ENCODE measurements at regions not wholly inside any gene's neighbourhood (a gene's known extent, or its start where the extent isn't known, plus 50 kb on each side); places are given as distances from the start of the nearest gene placed in this dataset.

DNA sequence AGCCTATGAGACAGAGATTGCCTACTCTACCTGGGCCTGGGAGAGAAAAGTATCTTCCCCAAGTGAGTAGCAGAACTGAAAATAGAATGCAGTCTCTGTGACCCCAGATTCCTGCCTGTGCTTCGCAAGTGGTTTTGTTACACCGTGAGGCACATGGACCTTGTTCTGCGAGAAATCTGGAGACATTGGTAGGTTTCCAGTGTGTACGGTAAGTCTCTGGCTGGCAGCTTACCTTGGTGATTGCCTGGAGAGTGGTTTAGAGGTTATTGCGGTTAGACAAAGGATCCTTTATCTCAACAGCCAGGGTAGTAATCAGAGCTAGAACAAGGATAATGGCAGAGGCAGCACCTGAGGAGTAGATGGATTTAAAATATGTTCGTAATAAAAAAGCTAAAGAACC, 606.0 kb upstream of the GCFC2 start:
- DNase-seq: no peak

DNA sequence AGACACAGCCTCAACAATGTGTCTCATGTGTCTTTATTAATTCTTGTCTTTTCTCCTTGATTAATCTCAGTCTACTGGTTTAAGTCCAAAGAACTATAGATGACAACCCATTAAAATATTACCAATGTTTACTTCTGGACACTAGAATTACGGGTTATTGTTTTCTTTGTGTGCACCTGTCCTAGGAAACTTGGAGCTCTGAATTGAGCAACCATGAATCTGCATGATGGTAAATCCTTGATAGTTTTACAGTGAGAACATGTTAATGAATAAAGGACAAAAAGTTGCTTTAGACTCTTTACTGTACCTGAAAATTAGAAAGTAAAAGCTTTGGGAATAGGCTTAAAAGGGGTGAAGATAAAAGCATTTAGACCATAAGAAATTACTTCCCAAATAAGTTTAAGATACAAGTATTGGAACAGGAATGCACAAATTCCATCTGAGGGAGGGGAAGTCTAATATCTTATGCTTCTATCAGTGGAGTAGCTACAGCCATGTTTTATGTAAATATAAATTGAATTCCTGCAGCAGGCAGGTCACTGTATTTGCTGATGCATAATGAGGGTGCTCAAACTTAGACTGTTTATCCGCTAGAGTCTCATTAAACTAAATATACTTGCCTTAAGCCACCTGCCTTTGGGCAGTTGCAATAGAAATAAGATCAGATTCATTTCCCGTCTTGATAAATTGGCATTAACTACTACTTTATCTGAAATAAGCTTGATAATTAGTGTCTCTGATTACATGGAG, 603.7 kb upstream of the GCFC2 start:
- no peak for DNase-seq

DNA sequence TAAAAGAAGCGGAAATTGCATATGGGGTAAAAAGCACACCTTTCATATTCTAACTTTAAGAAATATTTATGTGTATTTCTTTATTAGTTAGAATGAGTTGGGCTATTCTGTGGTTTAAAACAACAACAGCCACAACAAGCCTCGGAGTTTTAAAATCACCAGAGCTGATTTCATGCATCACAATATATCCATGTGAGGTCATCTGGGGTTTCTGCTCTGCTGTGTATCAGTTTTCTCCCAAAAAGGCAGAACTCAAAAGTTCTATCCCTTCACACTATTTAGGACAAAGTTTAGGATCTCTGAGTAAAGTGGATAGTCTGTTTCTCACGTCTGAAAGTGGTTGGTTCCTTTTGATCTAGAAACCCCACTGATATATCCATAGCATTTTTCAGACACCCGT, 601.5 kb upstream of the GCFC2 start:
- DNase-seq: peak; percentile 14

GRCh38 chr2:76311728-76312127, 601.0 kb upstream of the GCFC2 start:
- no peak for DNase-seq

DNA sequence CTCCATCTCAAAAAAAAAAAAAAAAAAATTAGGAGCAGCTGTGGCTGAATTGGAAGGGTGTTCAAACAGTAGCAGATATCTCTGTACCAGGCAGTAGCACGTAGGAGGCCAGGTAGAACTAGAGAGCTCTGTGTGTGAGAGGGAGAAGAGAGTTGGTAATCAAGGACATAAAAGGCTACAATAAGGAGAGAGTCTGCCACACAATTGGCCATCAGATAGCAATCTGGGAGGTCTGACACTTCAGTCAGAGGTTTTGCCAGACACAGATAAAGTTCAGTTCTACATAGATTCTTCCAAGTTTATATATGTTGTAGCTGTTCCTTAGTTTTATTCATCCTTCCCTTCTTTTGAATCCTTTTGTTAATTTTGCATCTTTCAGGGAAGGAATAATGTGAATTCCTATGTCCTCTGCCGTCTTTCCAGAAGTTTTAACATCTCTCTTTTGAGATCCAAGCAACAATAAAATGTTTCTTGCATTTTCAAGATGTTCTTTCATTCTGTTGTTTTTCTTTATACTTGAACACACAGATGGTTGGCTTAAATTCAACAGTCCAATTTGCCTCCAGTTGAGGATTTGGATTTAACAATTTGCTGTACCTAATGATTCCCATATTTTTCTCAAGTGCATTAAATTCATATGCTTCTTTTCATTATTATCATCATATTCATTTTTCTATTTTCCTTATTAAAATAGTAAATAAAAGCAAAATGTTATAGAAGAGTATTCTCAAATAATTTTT, 600.3 kb upstream of the GCFC2 start:
- DNase-seq: peak; percentile 78

GRCh38 chr2:76307495-76307894, 596.8 kb upstream of the GCFC2 start:
- no peak for DNase-seq

DNA sequence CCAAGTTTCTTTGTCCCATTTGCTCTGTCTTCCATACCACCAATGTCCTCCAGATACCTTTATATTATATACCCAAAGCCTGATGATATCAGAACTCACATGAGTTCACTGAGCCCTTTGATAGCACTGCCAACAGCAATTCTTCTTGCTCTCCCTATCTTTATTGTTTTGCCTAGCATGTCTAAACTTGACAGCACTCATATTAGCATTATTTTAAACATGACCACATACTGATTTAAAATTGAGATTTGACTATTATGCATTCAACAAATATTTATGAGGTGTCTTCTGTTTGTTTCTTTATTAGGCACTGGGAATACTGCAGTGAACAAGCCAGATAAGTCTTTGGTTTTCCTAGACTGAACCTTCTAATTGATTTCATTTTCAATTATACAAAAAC, 587.3 kb upstream of the GCFC2 start:
- no peak for DNase-seq

DNA sequence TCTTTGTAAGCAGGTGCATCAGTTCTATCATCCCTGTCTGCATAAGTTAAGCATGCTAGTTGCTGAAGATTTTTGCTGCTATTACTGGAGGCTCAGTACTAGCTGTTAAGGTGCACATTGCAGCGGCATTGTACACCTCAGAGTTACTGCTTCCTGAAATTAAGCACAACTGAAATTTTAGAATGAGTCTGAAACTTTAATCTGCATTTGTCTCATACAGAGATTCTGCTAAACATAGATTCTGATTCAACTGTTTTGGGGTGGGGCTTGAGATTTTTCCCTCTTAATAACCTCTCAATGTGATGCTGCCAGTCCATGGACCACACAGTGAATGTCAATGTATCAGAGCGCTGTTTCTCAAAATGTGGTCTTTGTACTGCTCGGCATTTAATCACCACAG, 585.7 kb upstream of the GCFC2 start:
- DNase-seq: peak; percentile 34

- no peak for DNase-seq
Measured at GRCh38 chr2:76295762-76296161, 585.0 kb upstream of the GCFC2 start.

DNA sequence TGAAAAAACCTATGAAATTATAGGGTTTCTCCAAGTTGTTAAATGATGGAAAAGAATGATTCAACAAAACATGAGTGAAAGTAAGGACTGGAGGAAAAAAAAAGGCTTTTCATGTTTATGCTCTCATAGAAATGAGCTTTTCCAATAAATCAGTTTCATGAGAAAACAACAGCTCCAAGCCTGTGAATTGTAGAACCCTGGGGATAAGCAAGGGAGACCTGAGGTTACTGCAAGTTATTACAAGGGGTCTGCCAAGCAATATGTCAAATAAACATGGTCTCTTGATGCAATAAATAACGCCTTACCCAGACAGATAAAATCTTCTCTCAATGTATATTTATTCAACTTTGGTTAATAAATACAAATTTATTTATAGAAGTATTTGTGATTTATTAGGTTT, 577.9 kb upstream of the GCFC2 start:
- no peak for DNase-seq

GRCh38 chr2:76288146-76288545, 577.4 kb upstream of the GCFC2 start:
- DNase-seq: peak; percentile 16

- DNase-seq: no peak
Measured at GRCh38 chr2:76283350-76283749, 572.6 kb upstream of the GCFC2 start.

GRCh38 chr2:76281156-76281841, 570.6 kb upstream of the GCFC2 start:
- no peak for DNase-seq

GRCh38 chr2:76280686-76281085, 570.0 kb upstream of the GCFC2 start:
- no peak for DNase-seq

GRCh38 chr2:76279142-76279541, 568.4 kb upstream of the GCFC2 start:
- DNase-seq: no peak

DNA sequence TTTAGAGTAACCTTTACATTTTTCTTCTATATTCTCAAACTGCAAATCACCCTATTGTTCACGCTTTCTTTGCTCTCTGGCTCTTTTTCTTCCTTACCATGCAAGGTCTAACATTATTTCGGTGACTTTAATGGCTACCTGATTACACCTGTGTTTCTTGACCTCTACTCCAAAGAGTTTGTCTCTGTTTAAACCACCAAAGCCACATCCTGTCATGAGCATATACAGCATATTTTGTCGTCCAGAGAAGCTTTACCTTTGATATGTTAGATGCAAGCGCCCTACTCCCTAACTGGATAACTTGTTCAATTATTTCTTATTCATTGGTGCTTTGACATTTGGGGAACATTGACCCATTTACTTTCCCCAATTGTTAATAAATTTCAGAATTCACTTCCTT, 565.1 kb upstream of the GCFC2 start:
- no peak for DNase-seq

- peak; percentile 61 for DNase-seq
Measured at GRCh38 chr2:76274676-76275075, 564.0 kb upstream of the GCFC2 start.

- no peak for DNase-seq
Measured at GRCh38 chr2:76274160-76274559, 563.4 kb upstream of the GCFC2 start.

DNA sequence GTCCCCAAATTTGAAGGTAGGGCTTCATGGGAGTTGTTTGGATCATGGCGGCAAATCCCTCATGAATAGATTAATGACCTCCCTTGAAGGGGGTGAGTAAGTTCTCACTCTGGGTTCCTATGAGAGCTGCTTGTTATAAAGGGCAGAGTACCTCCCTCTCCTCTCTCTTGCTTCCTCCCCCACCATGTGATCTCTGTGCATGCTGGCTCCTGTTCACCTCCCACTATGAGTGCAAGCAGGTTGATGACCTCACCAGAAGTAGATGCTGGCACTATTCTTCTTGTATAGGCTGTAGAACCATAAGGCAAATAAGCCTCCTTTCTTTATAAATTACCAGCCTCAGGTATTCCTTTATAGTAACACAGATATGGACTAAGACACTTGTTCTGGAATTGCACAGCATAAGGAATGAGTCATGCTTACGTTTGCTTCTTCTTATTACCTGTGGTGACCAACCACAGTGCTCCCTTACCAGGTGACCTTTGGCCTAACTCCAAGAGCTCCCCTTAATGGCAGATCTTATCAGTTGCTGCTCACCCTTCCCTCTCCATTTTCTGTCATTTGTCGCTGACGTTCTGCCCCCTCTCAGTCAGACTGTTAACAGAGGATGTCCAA, 559.5 kb upstream of the GCFC2 start:
- no peak for DNase-seq

DNA sequence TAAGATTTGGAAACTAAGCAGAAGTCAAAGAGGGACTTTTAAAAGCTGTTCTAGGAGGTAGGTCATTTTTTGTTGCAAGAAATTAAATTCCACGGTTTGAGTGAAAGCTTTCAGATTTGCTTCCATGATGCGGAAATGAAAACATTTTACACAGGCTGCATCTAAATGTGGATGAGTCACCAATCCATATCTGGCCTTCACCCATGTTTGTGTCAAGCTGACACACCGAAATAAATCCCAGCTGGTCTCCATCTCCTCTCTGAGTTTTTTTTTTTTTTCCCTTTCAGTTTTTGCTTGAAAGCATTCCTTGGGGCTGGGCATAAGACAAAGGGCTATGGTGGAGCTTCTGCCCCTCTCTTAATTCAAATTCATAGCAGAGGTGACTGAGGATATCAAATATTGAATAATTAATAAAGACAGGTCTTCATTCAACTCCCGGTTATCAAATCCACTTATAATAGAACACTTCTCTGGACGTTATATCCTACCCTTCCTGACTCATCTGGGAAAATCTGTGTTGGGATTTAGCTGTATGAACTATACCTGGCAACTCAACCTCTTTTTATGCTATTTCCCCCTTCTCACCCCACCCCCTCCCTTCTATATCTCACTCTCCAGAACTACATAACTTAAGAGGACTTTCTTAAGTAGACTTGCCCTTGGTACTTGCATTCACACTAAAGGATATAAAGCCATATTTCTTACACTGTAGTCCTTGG, 558.3 kb upstream of the GCFC2 start:
- DNase-seq: peak; percentile 80

DNA sequence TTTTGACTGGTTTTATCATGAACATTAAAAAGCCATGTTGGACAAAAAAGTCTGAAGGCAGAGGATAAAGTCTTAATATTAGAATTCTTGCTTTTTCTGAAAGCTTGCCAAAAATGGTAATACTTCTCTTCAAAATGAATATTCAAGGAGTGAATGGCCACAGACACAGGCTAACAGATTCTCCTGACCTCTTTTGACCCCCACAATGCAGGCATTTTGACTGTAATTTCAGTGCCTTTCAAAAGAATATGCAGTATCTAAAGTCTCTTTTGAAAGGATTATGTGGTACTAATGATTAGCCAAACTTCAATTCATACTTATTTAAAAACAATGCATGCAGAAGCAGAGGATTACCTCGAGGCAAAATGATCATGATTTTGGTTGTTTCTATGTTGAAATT, 557.8 kb upstream of the GCFC2 start:
- peak; percentile 12 for DNase-seq

- no peak for DNase-seq
Measured at GRCh38 chr2:76257802-76258201, 547.1 kb upstream of the GCFC2 start.
